Neuron (in vitro differentiated cells): ENCODE measurements at regions not wholly inside any gene's neighbourhood (a gene's known extent, or its start where the extent isn't known, plus 50 kb on each side); places are given as distances from the start of the nearest gene placed in this dataset.
"Not testable (repeated sequence)": the region's sequence is repeated elsewhere in the genome, so short reads cannot be mapped to it uniquely, and the experiment has no call there.

ENCODE experiments used
- H2AFZ ChIP-seq: one replicate; pipeline ENCODE4 v1.6.1; 2013; ENCODE audit warnings: low read depth, mild to moderate bottlenecking, inconsistent platforms, low read length, moderate library complexity
- H3K27me3 ChIP-seq: one replicate; pipeline ENCODE4 v1.6.1; 2013; ENCODE audit warnings: low read length; ENCODE audit not compliant: insufficient read depth
- H3K36me3 ChIP-seq: one replicate; pipeline ENCODE4 v1.6.1; 2013; ENCODE audit warnings: low read length; ENCODE audit not compliant: insufficient read depth
- H3K4me1 ChIP-seq: one replicate; pipeline ENCODE4 v1.6.1; 2013; ENCODE audit warnings: low read length; ENCODE audit not compliant: insufficient read depth
- H3K4me3 ChIP-seq: 2 replicates; pipeline ENCODE4 v1.5.1; 2013; ENCODE audit warnings: mild to moderate bottlenecking, low read length, moderate library complexity
- H3K9me3 ChIP-seq: one replicate; pipeline ENCODE4 v1.6.1; 2013; ENCODE audit warnings: low read length

GRCh38 chr12:46489951-46490388 lies 117.4 kb upstream of the SLC38A2 start:
- Histone ChIP-seq H3K36me3 (no peaks in the 10 kb centered on the region), H3K27me3 (no peaks in the 10 kb centered on the region), H3K9me3 (no peaks in the 10 kb centered on the region), H2AFZ (no peak overlapping the region), H3K4me3 (no peak overlapping the region), H3K4me1 (peaks cover 6% of the 10 kb centered on the region)

GRCh38 chr12:46487567-46488131 lies 115.1 kb upstream of the SLC38A2 start:
- H3K27me3 ChIP-seq, result no peaks in the 10 kb centered on the region
- H2AFZ ChIP-seq, result no peak overlapping the region
- no peaks in the 10 kb centered on the region for H3K9me3 ChIP-seq
- H3K4me3 ChIP-seq, result no peak overlapping the region
- H3K36me3 ChIP-seq, result no peaks in the 10 kb centered on the region
- H3K4me1 ChIP-seq, result peaks cover 4% of the 10 kb centered on the region

- no peaks in the 10 kb centered on the region for H3K9me3 ChIP-seq
- H3K36me3 ChIP-seq, result no peaks in the 10 kb centered on the region
- no peaks in the 10 kb centered on the region for H3K27me3 ChIP-seq
- H2AFZ ChIP-seq, result no peak overlapping the region
- peaks cover 4% of the 10 kb centered on the region for H3K4me1 ChIP-seq
- no peak overlapping the region for H3K4me3 ChIP-seq
These were observed 114.0 kb upstream of the SLC38A2 start for GRCh38 chr12:46486588-46486987.

GRCh38 chr12:46485853-46486252 lies 113.3 kb upstream of the SLC38A2 start:
- H3K9me3 ChIP-seq, result no peaks in the 10 kb centered on the region
- no peak overlapping the region for H3K4me3 ChIP-seq
- H2AFZ ChIP-seq, result no peak overlapping the region
- no peaks in the 10 kb centered on the region for H3K27me3 ChIP-seq
- peaks cover 4% of the 10 kb centered on the region for H3K4me1 ChIP-seq
- H3K36me3 ChIP-seq, result no peaks in the 10 kb centered on the region

GRCh38 chr12:46484396-46485061 lies 112.0 kb upstream of the SLC38A2 start:
- no peaks in the 10 kb centered on the region for H3K36me3 ChIP-seq
- no peaks in the 10 kb centered on the region for H3K27me3 ChIP-seq
- H3K4me3 ChIP-seq, result no peak overlapping the region
- no peaks in the 10 kb centered on the region for H3K9me3 ChIP-seq
- H3K4me1 ChIP-seq, result peaks cover 4% of the 10 kb centered on the region
- H2AFZ ChIP-seq, result no peak overlapping the region

GRCh38 chr12:46483572-46484395 lies 111.2 kb upstream of the SLC38A2 start:
- H3K9me3 ChIP-seq, result no peaks in the 10 kb centered on the region
- H3K36me3 ChIP-seq, result no peaks in the 10 kb centered on the region
- no peak overlapping the region for H3K4me3 ChIP-seq
- H3K27me3 ChIP-seq, result no peaks in the 10 kb centered on the region
- H3K4me1 ChIP-seq, result peaks cover 4% of the 10 kb centered on the region
- H2AFZ ChIP-seq, result no peak overlapping the region

- Histone ChIP-seq H3K4me1 (peaks cover 4% of the 10 kb centered on the region), H3K27me3 (no peaks in the 10 kb centered on the region), H3K36me3 (no peaks in the 10 kb centered on the region), H2AFZ (no peak overlapping the region), H3K4me3 (no peak overlapping the region), H3K9me3 (no peaks in the 10 kb centered on the region)
These were observed 108.2 kb upstream of the SLC38A2 start for GRCh38 chr12:46480724-46481123.

- no peak overlapping the region for H2AFZ ChIP-seq
- H3K4me1 ChIP-seq, result peaks cover 4% of the 10 kb centered on the region
- H3K9me3 ChIP-seq, result no peaks in the 10 kb centered on the region
- no peak overlapping the region for H3K4me3 ChIP-seq
- H3K36me3 ChIP-seq, result no peaks in the 10 kb centered on the region
- H3K27me3 ChIP-seq, result no peaks in the 10 kb centered on the region
These were observed 107.7 kb upstream of the SLC38A2 start for GRCh38 chr12:46480316-46480715.

- no peaks in the 10 kb centered on the region for H3K27me3 ChIP-seq
- no peak overlapping the region for H3K4me3 ChIP-seq
- H3K9me3 ChIP-seq, result no peaks in the 10 kb centered on the region
- no peak overlapping the region for H2AFZ ChIP-seq
- H3K36me3 ChIP-seq, result no peaks in the 10 kb centered on the region
- H3K4me1 ChIP-seq, result no peaks in the 10 kb centered on the region
These were observed 105.5 kb upstream of the SLC38A2 start for GRCh38 chr12:46478123-46478522.

GRCh38 chr12:46477541-46477940 lies 105.0 kb upstream of the SLC38A2 start:
- Histone ChIP-seq H3K4me3 (no peak overlapping the region), H3K27me3 (no peaks in the 10 kb centered on the region), H3K4me1 (no peaks in the 10 kb centered on the region), H3K36me3 (no peaks in the 10 kb centered on the region), H2AFZ (no peak overlapping the region), H3K9me3 (no peaks in the 10 kb centered on the region)

GRCh38 chr12:46475972-46476645 lies 103.5 kb upstream of the SLC38A2 start:
- no peak overlapping the region for H3K4me3 ChIP-seq
- H3K9me3 ChIP-seq, result no peaks in the 10 kb centered on the region
- H3K36me3 ChIP-seq, result no peaks in the 10 kb centered on the region
- H3K4me1 ChIP-seq, result no peaks in the 10 kb centered on the region
- no peak overlapping the region for H2AFZ ChIP-seq
- no peaks in the 10 kb centered on the region for H3K27me3 ChIP-seq

- H3K27me3 ChIP-seq, H3K4me1 ChIP-seq, H2AFZ ChIP-seq, H3K36me3 ChIP-seq, H3K4me3 ChIP-seq, H3K9me3 ChIP-seq: not testable (repeated sequence)
These were observed 101.8 kb upstream of the SLC38A2 start for GRCh38 chr12:46474385-46474784.
